HG03571 (cell line): ENCODE measurements at regions not wholly inside any gene's neighbourhood (a gene's known extent, or its start where the extent isn't known, plus 50 kb on each side); places are given as distances from the start of the nearest gene placed in this dataset.
"Not testable (repeated sequence)": the region's sequence is repeated elsewhere in the genome, so short reads cannot be mapped to it uniquely, and the experiment has no call there.

Experiments used
- ATAC-seq: cut with Tn5 transposase; IDR thresholded peaks from one replicate; pipeline ENCODE4 v1.9.1; 2021; ENCODE audit not compliant: unreplicated experiment

GRCh38 chr5:103693517-103693916 lies 130.9 kb upstream of the NUDT12 start:
- ATAC-seq: no peak

- no peak for ATAC-seq
Observed at GRCh38 chr5:103690676-103691075, 128.1 kb upstream of the NUDT12 start.

GRCh38 chr5:103679873-103680272 lies 117.3 kb upstream of the NUDT12 start:
- ATAC-seq: no peak

GRCh38 chr5:103676198-103676597 lies 113.6 kb upstream of the NUDT12 start:
- ATAC-seq: not testable (repeated sequence)

GRCh38 chr5:103674739-103675138 lies 112.2 kb upstream of the NUDT12 start:
- ATAC-seq: no peak

GRCh38 chr5:103674251-103674650 lies 111.7 kb upstream of the NUDT12 start:
- no peak for ATAC-seq

- ATAC-seq: no peak
Observed at GRCh38 chr5:103669615-103670014, 107.0 kb upstream of the NUDT12 start.

GRCh38 chr5:103668281-103668680 lies 105.7 kb upstream of the NUDT12 start:
- no peak for ATAC-seq

GRCh38 chr5:103667068-103667467 lies 104.5 kb upstream of the NUDT12 start:
- no peak for ATAC-seq

- no peak for ATAC-seq
Observed at GRCh38 chr5:103657301-103657700, 94.7 kb upstream of the NUDT12 start.

GRCh38 chr5:103648086-103648485 lies 85.5 kb upstream of the NUDT12 start:
- no peak for ATAC-seq

GRCh38 chr5:103646698-103647614 lies 84.4 kb upstream of the NUDT12 start:
- no peak for ATAC-seq

GRCh38 chr5:103645816-103646215 lies 83.2 kb upstream of the NUDT12 start:
- ATAC-seq: no peak

GRCh38 chr5:103638979-103639378 lies 76.4 kb upstream of the NUDT12 start:
- ATAC-seq: no peak

- ATAC-seq: no peak
Observed at GRCh38 chr5:103624675-103625074, 62.1 kb upstream of the NUDT12 start.

GRCh38 chr5:103624035-103624480 lies 61.5 kb upstream of the NUDT12 start:
- ATAC-seq: no peak

- no peak for ATAC-seq
Observed at GRCh38 chr5:103623425-103623824, 60.8 kb upstream of the NUDT12 start.

GRCh38 chr5:103621548-103621930 lies 59.0 kb upstream of the NUDT12 start:
- no peak for ATAC-seq

- no peak for ATAC-seq
Observed at GRCh38 chr5:103620851-103621547, 58.4 kb upstream of the NUDT12 start.

GRCh38 chr5:103617913-103618312 lies 55.3 kb upstream of the NUDT12 start:
- ATAC-seq: no peak

GRCh38 chr5:103617090-103617489 lies 54.5 kb upstream of the NUDT12 start:
- no peak for ATAC-seq

- ATAC-seq: no peak
Observed at GRCh38 chr5:103612545-103612944, 50.0 kb upstream of the NUDT12 start.
